CD4-positive, CD25-positive, alpha-beta regulatory T cell (primary cell): ENCODE measurements at regions not wholly inside any gene's neighbourhood (a gene's known extent, or its start where the extent isn't known, plus 50 kb on each side); places are given as distances from the start of the nearest gene placed in this dataset.

Experiments used
- ATAC-seq, 2 donors: fragments of 150-1000 bp; cut with Tn5 transposase; one replicate each; pipeline ENCODE4 v1.10.0; 2021; ENCODE audit warnings: low read depth in 2 of 2, moderate number of reproducible peaks in 2 of 2, moderate library complexity in 1 of 2
- DNase-seq, 3 donors: peaks; one replicate each; pipeline versions ENCODE4 v3.0.0 to v3.0.0-alpha.2; 2012 to 2022; ENCODE audit warnings: mixed read lengths in 1 of 3
- H3K27ac ChIP-seq: one replicate; pipeline ENCODE4 v1.7.0; 2013; ENCODE audit warnings: mild to moderate bottlenecking, low read length; ENCODE audit not compliant: insufficient read depth, poor library complexity, severe bottlenecking
- H3K27me3 ChIP-seq: one replicate; pipeline ENCODE4 v1.7.0; 2013; ENCODE audit warnings: low read length; ENCODE audit not compliant: control insufficient read depth, insufficient read depth
- H3K36me3 ChIP-seq: one replicate; pipeline ENCODE4 v1.7.0; 2013; ENCODE audit warnings: mild to moderate bottlenecking, low read length, moderate library complexity; ENCODE audit not compliant: control insufficient read depth, insufficient read depth
- H3K4me1 ChIP-seq: 2 replicates; pipeline ENCODE4 v1.7.0; 2013; ENCODE audit warnings: mild to moderate bottlenecking, low read length; ENCODE audit not compliant: insufficient read depth, control insufficient read depth, poor library complexity, severe bottlenecking
- H3K4me3 ChIP-seq: one replicate; pipeline ENCODE4 v1.7.0; 2013; ENCODE audit warnings: low read depth, mild to moderate bottlenecking, low read length, moderate library complexity
- H3K9me3 ChIP-seq, 2 experiments: 1 replicate in 1 of 2; 2 replicates in 1 of 2; pipeline ENCODE4 v1.7.0; 2013; ENCODE audit warnings: low read length in 2 of 2, mild to moderate bottlenecking in 1 of 2, moderate library complexity in 1 of 2; ENCODE audit not compliant: control insufficient read depth in 2 of 2
- H3K27ac Mint-ChIP-seq, 3 donors: one replicate each; pipeline ENCODE4 v1.8.0; 2020 to 2022; ENCODE audit warnings: mild to moderate bottlenecking in 3 of 3, mixed read lengths in 3 of 3, moderate library complexity in 2 of 3
- H3K27me3 Mint-ChIP-seq: one replicate; pipeline ENCODE4 v1.8.0; 2022; ENCODE audit warnings: mild to moderate bottlenecking, mixed read lengths
- H3K36me3 Mint-ChIP-seq: one replicate; pipeline ENCODE4 v1.8.0; 2020; ENCODE audit warnings: mixed read lengths
- H3K4me1 Mint-ChIP-seq, 4 donors: one replicate each; pipeline ENCODE4 v1.8.0; 2020 to 2022; ENCODE audit warnings: mixed read lengths in 4 of 4, mild to moderate bottlenecking in 1 of 4
- H3K4me3 Mint-ChIP-seq, 4 donors: one replicate each; pipeline ENCODE4 v1.8.0; 2020 to 2022; ENCODE audit warnings: mild to moderate bottlenecking in 4 of 4, mixed read lengths in 4 of 4, moderate library complexity in 3 of 4
- H3K9me3 Mint-ChIP-seq, 7 donors: one replicate each; pipeline ENCODE4 v1.8.0; 2020 to 2022; ENCODE audit warnings: mixed read lengths in 7 of 7, mild to moderate bottlenecking in 3 of 7, moderate library complexity in 2 of 7

- Mint-ChIP-seq H3K4me3 (no peak overlapping the region), H3K36me3 (no peaks in the 10 kb centered on the region), H3K9me3 (peaks cover 0 to 2% (median 0%) of the 10 kb centered on the region in 7 donors), H3K27ac (no peak overlapping the region), H3K4me1 (no peaks in the 10 kb centered on the region), H3K27me3 (peaks cover under 1% of the 10 kb centered on the region)
- H3K4me3 ChIP-seq: no peak overlapping the region
- H3K27me3 ChIP-seq: no peaks in the 10 kb centered on the region
- no peaks in the 10 kb centered on the region for H3K36me3 ChIP-seq
- H3K27ac ChIP-seq: no peak overlapping the region
- H3K9me3 ChIP-seq: no peaks in the 10 kb centered on the region
- DNase-seq (no peak), ATAC-seq (no peak)
- no peaks in the 10 kb centered on the region for H3K4me1 ChIP-seq
Measured at GRCh38 chr1:55552636-55553035, 337.5 kb upstream of the USP24 start.

GRCh38 chr1:55547405-55547804 is 332.2 kb upstream of the USP24 start:
- Mint-ChIP-seq H3K4me3 (no peak overlapping the region), H3K4me1 (no peaks in the 10 kb centered on the region), H3K9me3 (peaks cover 0 to 2% (median 0%) of the 10 kb centered on the region in 7 donors), H3K27ac (no peak overlapping the region), H3K36me3 (no peaks in the 10 kb centered on the region), H3K27me3 (peaks cover 4% of the 10 kb centered on the region)
- H3K27me3 ChIP-seq: no peaks in the 10 kb centered on the region
- H3K27ac ChIP-seq: no peak overlapping the region
- H3K4me1 ChIP-seq: no peaks in the 10 kb centered on the region
- ATAC-seq (no peak), DNase-seq (no peak)
- H3K4me3 ChIP-seq: no peak overlapping the region
- no peaks in the 10 kb centered on the region for H3K36me3 ChIP-seq
- H3K9me3 ChIP-seq: no peaks in the 10 kb centered on the region

GRCh38 chr1:55546553-55546952 is 331.4 kb upstream of the USP24 start:
- Histone ChIP-seq H3K27me3 (no peaks in the 10 kb centered on the region), H3K4me3 (no peak overlapping the region), H3K27ac (no peak overlapping the region), H3K9me3 (no peaks in the 10 kb centered on the region), H3K4me1 (no peaks in the 10 kb centered on the region), H3K36me3 (no peaks in the 10 kb centered on the region)
- DNase-seq (no peak), ATAC-seq (no peak)
- peaks cover 0 to 2% (median 0%) of the 10 kb centered on the region in 7 donors for H3K9me3 Mint-ChIP-seq
- H3K27me3 Mint-ChIP-seq: peaks cover 4% of the 10 kb centered on the region
- H3K36me3 Mint-ChIP-seq: no peaks in the 10 kb centered on the region
- H3K4me1 Mint-ChIP-seq: no peaks in the 10 kb centered on the region
- no peak overlapping the region for H3K27ac Mint-ChIP-seq
- H3K4me3 Mint-ChIP-seq: no peak overlapping the region

GRCh38 chr1:55544826-55545225 is 329.7 kb upstream of the USP24 start:
- peaks cover 0 to 2% (median 0%) of the 10 kb centered on the region in 7 donors for H3K9me3 Mint-ChIP-seq
- Histone ChIP-seq H3K27ac (no peak overlapping the region), H3K36me3 (no peaks in the 10 kb centered on the region), H3K4me3 (no peak overlapping the region), H3K9me3 (no peaks in the 10 kb centered on the region), H3K4me1 (no peaks in the 10 kb centered on the region), H3K27me3 (no peaks in the 10 kb centered on the region)
- no peak for ATAC-seq
- H3K27ac Mint-ChIP-seq: no peak overlapping the region
- no peaks in the 10 kb centered on the region for H3K36me3 Mint-ChIP-seq
- H3K4me1 Mint-ChIP-seq: no peaks in the 10 kb centered on the region
- DNase-seq: no peak
- peaks cover 4% of the 10 kb centered on the region for H3K27me3 Mint-ChIP-seq
- no peak overlapping the region for H3K4me3 Mint-ChIP-seq

GRCh38 chr1:55542901-55543504 is 327.8 kb upstream of the USP24 start:
- H3K36me3 Mint-ChIP-seq: no peaks in the 10 kb centered on the region
- Histone ChIP-seq H3K27me3 (no peaks in the 10 kb centered on the region), H3K4me1 (no peaks in the 10 kb centered on the region), H3K36me3 (no peaks in the 10 kb centered on the region), H3K9me3 (no peaks in the 10 kb centered on the region), H3K27ac (no peak overlapping the region), H3K4me3 (no peak overlapping the region)
- peaks cover 0 to 1% (median 0%) of the 10 kb centered on the region in 7 donors for H3K9me3 Mint-ChIP-seq
- ATAC-seq (no peak), DNase-seq (no peak)
- no peak overlapping the region for H3K4me3 Mint-ChIP-seq
- no peaks in the 10 kb centered on the region for H3K4me1 Mint-ChIP-seq
- peaks cover 4% of the 10 kb centered on the region for H3K27me3 Mint-ChIP-seq
- H3K27ac Mint-ChIP-seq: no peak overlapping the region

GRCh38 chr1:55541296-55541695 is 326.1 kb upstream of the USP24 start:
- Histone ChIP-seq H3K4me3 (no peak overlapping the region), H3K27me3 (no peaks in the 10 kb centered on the region), H3K27ac (no peak overlapping the region), H3K4me1 (no peaks in the 10 kb centered on the region), H3K36me3 (no peaks in the 10 kb centered on the region), H3K9me3 (no peaks in the 10 kb centered on the region)
- ATAC-seq (no peak), DNase-seq (no peak)
- no peaks in the 10 kb centered on the region for H3K36me3 Mint-ChIP-seq
- no peak overlapping the region for H3K27ac Mint-ChIP-seq
- no peaks in the 10 kb centered on the region for H3K4me1 Mint-ChIP-seq
- no peaks in the 10 kb centered on the region for H3K27me3 Mint-ChIP-seq
- no peak overlapping the region for H3K4me3 Mint-ChIP-seq
- peaks cover 0 to 1% (median 0%) of the 10 kb centered on the region in 7 donors for H3K9me3 Mint-ChIP-seq

GRCh38 chr1:55539652-55540512 is 324.7 kb upstream of the USP24 start:
- no peaks in the 10 kb centered on the region for H3K27me3 ChIP-seq
- no peak overlapping the region for H3K27ac ChIP-seq
- DNase-seq (no peak), ATAC-seq (no peak)
- no peaks in the 10 kb centered on the region for H3K36me3 ChIP-seq
- H3K27ac Mint-ChIP-seq: no peak overlapping the region
- H3K9me3 ChIP-seq: no peaks in the 10 kb centered on the region
- H3K4me3 Mint-ChIP-seq: no peak overlapping the region
- no peak overlapping the region for H3K4me3 ChIP-seq
- peaks cover 0 to 2% (median 0%) of the 10 kb centered on the region in 7 donors for H3K9me3 Mint-ChIP-seq
- H3K36me3 Mint-ChIP-seq: no peaks in the 10 kb centered on the region
- H3K4me1 Mint-ChIP-seq: no peaks in the 10 kb centered on the region
- no peaks in the 10 kb centered on the region for H3K27me3 Mint-ChIP-seq
- no peaks in the 10 kb centered on the region for H3K4me1 ChIP-seq

GRCh38 chr1:55538428-55538827 is 323.3 kb upstream of the USP24 start:
- Mint-ChIP-seq H3K36me3 (no peaks in the 10 kb centered on the region), H3K4me1 (no peaks in the 10 kb centered on the region), H3K4me3 (no peak overlapping the region), H3K9me3 (peaks cover 0 to 2% (median 0%) of the 10 kb centered on the region in 7 donors), H3K27ac (no peak overlapping the region), H3K27me3 (no peaks in the 10 kb centered on the region)
- Histone ChIP-seq H3K36me3 (no peaks in the 10 kb centered on the region), H3K9me3 (no peaks in the 10 kb centered on the region), H3K4me3 (no peak overlapping the region), H3K4me1 (no peaks in the 10 kb centered on the region), H3K27me3 (no peaks in the 10 kb centered on the region), H3K27ac (no peak overlapping the region)
- no peak for ATAC-seq
- no peak for DNase-seq
